Neural crest cell (in vitro differentiated cells): ENCODE measurements at regions not wholly inside any gene's neighbourhood (a gene's known extent, or its start where the extent isn't known, plus 50 kb on each side); places are given as distances from the start of the nearest gene placed in this dataset.

ENCODE experiments used
- DNase-seq: peaks from one replicate; pipeline ENCODE4 v3.0.0; 2021; ENCODE audit warnings: low read depth, mixed read lengths, low spot score
- H3K27ac Mint-ChIP-seq: one replicate; pipeline ENCODE4 v1.8.0; 2021; ENCODE audit warnings: mild to moderate bottlenecking, mixed read lengths; ENCODE audit not compliant: unreplicated experiment
- H3K27me3 Mint-ChIP-seq: 2 replicates; pipeline ENCODE4 v1.8.0; 2021; ENCODE audit warnings: low read depth, mild to moderate bottlenecking, mixed read lengths
- H3K36me3 Mint-ChIP-seq: 2 replicates; pipeline ENCODE4 v1.8.0; 2021; ENCODE audit warnings: low read depth, mild to moderate bottlenecking, mixed read lengths
- H3K4me1 Mint-ChIP-seq: 2 replicates; pipeline ENCODE4 v1.8.0; 2021; ENCODE audit warnings: mixed read lengths
- H3K4me3 Mint-ChIP-seq: one replicate; pipeline ENCODE4 v1.8.0; 2021; ENCODE audit warnings: mild to moderate bottlenecking, mixed read lengths
- H3K9me3 Mint-ChIP-seq: 2 replicates; pipeline ENCODE4 v1.8.0; 2021; ENCODE audit warnings: mixed read lengths
- CTCF ChIP-seq: fragments of 200-600 bp; sonication (generic); conservative IDR thresholded peaks from 2 replicates; pipeline ENCODE4 v1.5.0; 2021; ENCODE audit warnings: antibody characterized with exemption, mild to moderate bottlenecking

- H3K4me1 Mint-ChIP-seq, result no peaks in the 10 kb centered on the region
- no peaks in the 10 kb centered on the region for H3K36me3 Mint-ChIP-seq
- H3K27me3 Mint-ChIP-seq, result no peaks in the 10 kb centered on the region
- no peak for TF ChIP-seq CTCF
- H3K9me3 Mint-ChIP-seq, result no peaks in the 10 kb centered on the region
- DNase-seq, result no peak
- no peak overlapping the region for H3K4me3 Mint-ChIP-seq
- H3K27ac Mint-ChIP-seq, result no peak overlapping the region
These were observed 108.6 kb upstream of the SLC24A5 start for GRCh38 chr15:48012191-48012590.

- Mint-ChIP-seq H3K4me1 (no peaks in the 10 kb centered on the region), H3K36me3 (no peaks in the 10 kb centered on the region), H3K27me3 (no peaks in the 10 kb centered on the region), H3K9me3 (no peaks in the 10 kb centered on the region), H3K4me3 (no peak overlapping the region), H3K27ac (no peak overlapping the region)
- no peak for DNase-seq
- no peak for TF ChIP-seq CTCF
These were observed 103.9 kb upstream of the SLC24A5 start for GRCh38 chr15:48016865-48017264.

- Mint-ChIP-seq H3K27me3 (no peaks in the 10 kb centered on the region), H3K4me3 (no peak overlapping the region), H3K27ac (peak overlapping the region; percentile 28), H3K9me3 (no peaks in the 10 kb centered on the region), H3K36me3 (no peaks in the 10 kb centered on the region), H3K4me1 (no peaks in the 10 kb centered on the region)
- DNase-seq, result no peak
- no peak for TF ChIP-seq CTCF
These were observed 103.0 kb upstream of the SLC24A5 start for GRCh38 chr15:48017747-48018146.

GRCh38 chr15:48020166-48020565 lies 100.6 kb upstream of the SLC24A5 start:
- Mint-ChIP-seq H3K36me3 (no peaks in the 10 kb centered on the region), H3K27ac (no peak overlapping the region), H3K4me3 (no peak overlapping the region), H3K27me3 (no peaks in the 10 kb centered on the region), H3K9me3 (no peaks in the 10 kb centered on the region), H3K4me1 (no peaks in the 10 kb centered on the region)
- DNase-seq, result no peak
- no peak for TF ChIP-seq CTCF

GRCh38 chr15:48021336-48022086 lies 99.3 kb upstream of the SLC24A5 start:
- TF ChIP-seq CTCF, result no peak
- no peak overlapping the region for H3K4me3 Mint-ChIP-seq
- DNase-seq, result no peak
- no peaks in the 10 kb centered on the region for H3K36me3 Mint-ChIP-seq
- H3K27me3 Mint-ChIP-seq, result peaks cover 5% of the 10 kb centered on the region
- no peaks in the 10 kb centered on the region for H3K9me3 Mint-ChIP-seq
- no peaks in the 10 kb centered on the region for H3K4me1 Mint-ChIP-seq
- H3K27ac Mint-ChIP-seq, result no peak overlapping the region
